ENCODE measurements at regions not wholly inside any gene's neighbourhood (a gene's known extent, or its start where the extent isn't known, plus 50 kb on each side); places are given as distances from the start of the nearest gene placed in this dataset.

- no peak for DNase-seq (ENCODE audit: low read depth)
- TF ChIP-seq CTCF (IDR thresholded peaks at IDR 0.05; ENCODE audit: low read depth, low read length, missing control alignments) = no peak
- no peak overlapping the region for H3K4me3 ChIP-seq (ENCODE audit: low read depth, low read length)
Observed at GRCh38 chr11:15825976-15826650, 530.2 kb downstream of the SOX6 start.

GRCh38 chr11:15826826-15827225 lies 529.5 kb downstream of the SOX6 start:
- TF ChIP-seq CTCF (IDR thresholded peaks at IDR 0.05; ENCODE audit: low read depth, low read length, missing control alignments) = peak; percentile 71
- H3K4me3 ChIP-seq (ENCODE audit: low read depth, low read length) = no peak overlapping the region
- DNase-seq (ENCODE audit: low read depth) = no peak

GRCh38 chr11:15828215-15828853 lies 528.0 kb downstream of the SOX6 start:
- no peak for TF ChIP-seq CTCF (IDR thresholded peaks at IDR 0.05; ENCODE audit: low read depth, low read length, missing control alignments)
- no peak for DNase-seq (ENCODE audit: low read depth)
- H3K4me3 ChIP-seq (ENCODE audit: low read depth, low read length) = no peak overlapping the region

GRCh38 chr11:15829312-15829711 lies 527.0 kb downstream of the SOX6 start:
- no peak overlapping the region for H3K4me3 ChIP-seq (ENCODE audit: low read depth, low read length)
- DNase-seq (ENCODE audit: low read depth) = no peak
- TF ChIP-seq CTCF (IDR thresholded peaks at IDR 0.05; ENCODE audit: low read depth, low read length, missing control alignments) = no peak

- H3K4me3 ChIP-seq (ENCODE audit: low read depth, low read length) = no peak overlapping the region
- no peak for DNase-seq (ENCODE audit: low read depth)
- no peak for TF ChIP-seq CTCF (IDR thresholded peaks at IDR 0.05; ENCODE audit: low read depth, low read length, missing control alignments)
Observed at GRCh38 chr11:15830741-15831428, 525.5 kb downstream of the SOX6 start.

GRCh38 chr11:15835788-15836411 lies 520.4 kb downstream of the SOX6 start:
- no peak for TF ChIP-seq CTCF (IDR thresholded peaks at IDR 0.05; ENCODE audit: low read depth, low read length, missing control alignments)
- DNase-seq (ENCODE audit: low read depth) = no peak
- no peak overlapping the region for H3K4me3 ChIP-seq (ENCODE audit: low read depth, low read length)
